ENCODE measurements at regions not wholly inside any gene's neighbourhood (a gene's known extent, or its start where the extent isn't known, plus 50 kb on each side); places are given as distances from the start of the nearest gene placed in this dataset.
"Not testable (repeated sequence)": the region's sequence is repeated elsewhere in the genome, so short reads cannot be mapped to it uniquely, and the experiment has no call there.

DNA sequence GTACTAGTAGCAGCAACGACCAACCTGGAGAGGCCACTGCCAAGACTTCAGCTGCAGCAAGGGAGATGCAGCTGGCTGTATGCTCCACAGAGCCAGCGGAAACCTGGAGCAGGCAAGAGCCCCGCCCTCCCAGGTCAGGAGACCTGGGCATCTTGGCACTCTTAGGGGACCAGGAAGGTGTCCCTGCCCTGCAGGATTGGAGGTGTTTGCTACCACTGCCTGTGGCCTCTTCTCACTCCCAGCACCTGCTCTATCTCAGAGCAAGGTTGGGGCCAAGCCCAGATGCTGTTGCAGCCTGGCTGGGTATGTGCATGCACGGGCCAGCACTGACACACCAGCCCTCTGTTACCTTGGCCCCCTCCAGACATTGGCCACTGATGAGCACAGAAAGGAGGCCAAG lies 1512.8 kb downstream of the REEP3 start:
- Histone ChIP-seq H3K27me3 (ENCODE audit: control insufficient read depth in 1 of 2, insufficient read depth in 2 of 2, low read length in 2 of 2) (no peaks in the 10 kb centered on the region), H3K27ac (ENCODE audit: low read length) (no peak overlapping the region), H3K4me3 (ENCODE audit: low read length in 2 of 2) (no peak overlapping the region), H3K9ac (ENCODE audit: low read length in 2 of 2) (no peak overlapping the region), H3K4me1 (ENCODE audit: control insufficient read depth, insufficient read depth, low read length) (no peaks in the 10 kb centered on the region), H3K9me3 (ENCODE audit: control insufficient read depth in 2 of 2, low read length in 2 of 2) (peaks cover 0 to 6% of the 10 kb centered on the region in 2 donors), H3K36me3 (ENCODE audit: control insufficient read depth in 2 of 2, insufficient read depth in 2 of 2, low read length in 2 of 2) (no peaks in the 10 kb centered on the region)

GRCh38 chr10:65040796-65041195 lies 1519.6 kb downstream of the REEP3 start:
- Histone ChIP-seq H3K9ac (ENCODE audit: low read length in 2 of 2) (no peak overlapping the region), H3K9me3 (ENCODE audit: control insufficient read depth in 2 of 2, low read length in 2 of 2) (no peaks in the 10 kb centered on the region), H3K4me1 (ENCODE audit: control insufficient read depth, insufficient read depth, low read length) (no peaks in the 10 kb centered on the region), H3K4me3 (ENCODE audit: low read length in 2 of 2) (no peak overlapping the region), H3K27me3 (ENCODE audit: control insufficient read depth in 1 of 2, insufficient read depth in 2 of 2, low read length in 2 of 2) (no peaks in the 10 kb centered on the region), H3K27ac (ENCODE audit: low read length) (no peak overlapping the region), H3K36me3 (ENCODE audit: control insufficient read depth in 2 of 2, insufficient read depth in 2 of 2, low read length in 2 of 2) (no peaks in the 10 kb centered on the region)

DNA sequence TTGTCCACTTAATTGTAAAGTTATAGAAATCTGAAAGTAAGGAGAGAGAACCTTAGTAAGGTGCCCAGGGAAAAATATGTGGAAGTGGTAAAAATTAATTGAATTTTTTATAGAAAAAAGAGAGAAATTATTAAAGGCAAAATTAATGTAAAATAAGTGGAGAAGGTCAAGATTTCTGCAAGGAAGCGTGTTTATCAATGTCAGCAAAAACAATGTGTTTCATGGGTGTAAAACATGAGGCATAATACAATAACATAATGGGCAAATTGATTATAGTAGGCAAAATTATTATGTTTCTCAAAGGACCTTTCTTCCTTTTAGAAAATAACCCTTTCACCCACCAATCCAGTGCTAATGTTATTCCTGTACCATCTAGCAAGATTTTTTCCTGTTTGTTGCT lies 1520.1 kb downstream of the REEP3 start:
- no peaks in the 10 kb centered on the region for H3K27me3 ChIP-seq (ENCODE audit: control insufficient read depth in 1 of 2, insufficient read depth in 2 of 2, low read length in 2 of 2)
- H3K9ac ChIP-seq (ENCODE audit: low read length in 2 of 2) = no peak overlapping the region
- H3K4me3 ChIP-seq (ENCODE audit: low read length in 2 of 2) = no peak overlapping the region
- no peak overlapping the region for H3K27ac ChIP-seq (ENCODE audit: low read length)
- no peaks in the 10 kb centered on the region for H3K9me3 ChIP-seq (ENCODE audit: control insufficient read depth in 2 of 2, low read length in 2 of 2)
- no peaks in the 10 kb centered on the region for H3K36me3 ChIP-seq (ENCODE audit: control insufficient read depth in 2 of 2, insufficient read depth in 2 of 2, low read length in 2 of 2)
- H3K4me1 ChIP-seq (ENCODE audit: control insufficient read depth, insufficient read depth, low read length) = no peaks in the 10 kb centered on the region

DNA sequence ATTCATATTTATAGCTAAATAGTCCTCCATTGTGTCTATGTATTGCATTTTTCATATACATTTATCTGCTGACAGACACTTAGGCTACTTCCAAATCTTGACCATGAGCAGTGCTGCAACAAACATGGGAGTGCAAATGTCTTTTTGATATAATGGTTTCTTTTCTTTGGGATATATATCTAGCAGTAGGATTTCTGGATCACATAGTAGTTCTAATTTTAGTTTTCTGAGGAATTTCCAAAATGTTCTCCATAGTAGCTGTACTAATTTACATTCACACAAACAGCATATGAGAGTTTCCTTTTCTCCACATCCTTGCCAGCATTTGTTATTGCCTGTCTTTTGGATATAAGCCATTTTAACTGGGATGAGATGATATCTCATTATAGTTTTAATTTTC lies 1521.3 kb downstream of the REEP3 start:
- Histone ChIP-seq H3K9ac (ENCODE audit: low read length in 2 of 2) (no peak overlapping the region), H3K27ac (ENCODE audit: low read length) (no peak overlapping the region), H3K4me3 (ENCODE audit: low read length in 2 of 2) (no peak overlapping the region), H3K27me3 (ENCODE audit: control insufficient read depth in 1 of 2, insufficient read depth in 2 of 2, low read length in 2 of 2) (no peaks in the 10 kb centered on the region), H3K4me1 (ENCODE audit: control insufficient read depth, insufficient read depth, low read length) (no peaks in the 10 kb centered on the region), H3K36me3 (ENCODE audit: control insufficient read depth in 2 of 2, insufficient read depth in 2 of 2, low read length in 2 of 2) (no peaks in the 10 kb centered on the region), H3K9me3 (ENCODE audit: control insufficient read depth in 2 of 2, low read length in 2 of 2) (no peaks in the 10 kb centered on the region)

- Histone ChIP-seq H3K27ac (ENCODE audit: low read length) (no peak overlapping the region), H3K4me1 (ENCODE audit: control insufficient read depth, insufficient read depth, low read length) (no peaks in the 10 kb centered on the region), H3K9ac (ENCODE audit: low read length in 2 of 2) (no peak overlapping the region), H3K27me3 (ENCODE audit: control insufficient read depth in 1 of 2, insufficient read depth in 2 of 2, low read length in 2 of 2) (no peaks in the 10 kb centered on the region), H3K36me3 (ENCODE audit: control insufficient read depth in 2 of 2, insufficient read depth in 2 of 2, low read length in 2 of 2) (no peaks in the 10 kb centered on the region), H3K9me3 (ENCODE audit: control insufficient read depth in 2 of 2, low read length in 2 of 2) (no peaks in the 10 kb centered on the region), H3K4me3 (ENCODE audit: low read length in 2 of 2) (no peak overlapping the region)
Measured at GRCh38 chr10:65046831-65047230, 1525.6 kb downstream of the REEP3 start.

DNA sequence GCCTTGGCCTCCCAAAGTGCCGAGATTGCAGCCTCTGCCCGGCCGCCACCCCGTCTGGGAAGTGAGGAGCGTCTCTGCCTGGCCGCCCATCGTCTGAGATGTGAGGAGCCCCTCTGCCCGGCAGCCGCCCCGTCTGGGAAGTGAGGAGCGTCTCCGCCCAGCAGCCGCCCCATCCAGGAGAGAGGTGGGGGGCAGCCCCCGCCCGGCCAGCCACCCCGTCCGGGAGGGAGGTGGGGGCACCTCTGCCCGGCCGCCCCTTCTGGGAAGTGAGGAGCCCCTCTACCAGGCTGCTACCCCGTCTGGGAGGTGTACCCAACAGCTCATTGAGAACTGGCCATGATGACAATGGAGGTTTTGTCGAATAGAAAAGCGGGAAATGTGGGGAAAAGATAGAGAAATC lies 1530.9 kb downstream of the REEP3 start:
- H3K4me1 ChIP-seq (ENCODE audit: control insufficient read depth, insufficient read depth, low read length); H3K27me3 ChIP-seq (ENCODE audit: control insufficient read depth in 1 of 2, insufficient read depth in 2 of 2, low read length in 2 of 2); H3K4me3 ChIP-seq (ENCODE audit: low read length in 2 of 2); H3K27ac ChIP-seq (ENCODE audit: low read length); H3K9me3 ChIP-seq (ENCODE audit: control insufficient read depth in 2 of 2, low read length in 2 of 2); H3K9ac ChIP-seq (ENCODE audit: low read length in 2 of 2); H3K36me3 ChIP-seq (ENCODE audit: control insufficient read depth in 2 of 2, insufficient read depth in 2 of 2, low read length in 2 of 2): not testable (repeated sequence)

- H3K4me3 ChIP-seq (ENCODE audit: low read length in 2 of 2); H3K36me3 ChIP-seq (ENCODE audit: control insufficient read depth in 2 of 2, insufficient read depth in 2 of 2, low read length in 2 of 2); H3K27me3 ChIP-seq (ENCODE audit: control insufficient read depth in 1 of 2, insufficient read depth in 2 of 2, low read length in 2 of 2); H3K27ac ChIP-seq (ENCODE audit: low read length); H3K9me3 ChIP-seq (ENCODE audit: control insufficient read depth in 2 of 2, low read length in 2 of 2); H3K4me1 ChIP-seq (ENCODE audit: control insufficient read depth, insufficient read depth, low read length); H3K9ac ChIP-seq (ENCODE audit: low read length in 2 of 2): not testable (repeated sequence)
Measured at GRCh38 chr10:65053397-65053796, 1532.2 kb downstream of the REEP3 start.

DNA sequence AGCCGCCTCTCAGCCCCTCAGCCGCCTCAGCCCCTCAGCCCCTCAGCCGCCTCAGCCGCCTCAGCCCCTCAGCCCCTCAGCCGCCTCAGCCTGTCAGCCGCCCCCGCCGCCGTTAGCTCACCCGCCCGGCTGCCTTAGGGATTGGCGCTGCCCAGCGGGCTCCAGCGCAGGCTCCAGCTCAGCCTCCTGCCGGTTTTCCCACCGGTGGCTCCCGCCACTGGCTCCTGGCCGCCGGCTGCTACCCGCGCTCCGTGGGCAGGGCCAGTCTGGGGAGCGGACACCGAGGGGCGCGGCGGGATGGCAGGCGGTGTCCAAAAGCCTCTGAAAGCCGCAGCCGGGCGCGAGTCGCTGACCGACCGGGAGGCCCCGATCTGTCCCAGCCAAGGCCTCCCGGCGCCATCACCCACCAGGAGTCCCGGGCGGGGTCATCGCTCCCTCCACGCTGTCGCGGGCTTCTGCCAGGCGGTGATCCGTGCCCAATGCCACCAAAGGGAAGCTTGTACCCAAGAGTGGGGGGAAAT lies 1532.7 kb downstream of the REEP3 start:
- not testable (repeated sequence) for H3K36me3 ChIP-seq (ENCODE audit: control insufficient read depth in 2 of 2, insufficient read depth in 2 of 2, low read length in 2 of 2); H3K27me3 ChIP-seq (ENCODE audit: control insufficient read depth in 1 of 2, insufficient read depth in 2 of 2, low read length in 2 of 2); H3K9me3 ChIP-seq (ENCODE audit: control insufficient read depth in 2 of 2, low read length in 2 of 2); H3K4me3 ChIP-seq (ENCODE audit: low read length in 2 of 2); H3K4me1 ChIP-seq (ENCODE audit: control insufficient read depth, insufficient read depth, low read length); H3K9ac ChIP-seq (ENCODE audit: low read length in 2 of 2); H3K27ac ChIP-seq (ENCODE audit: low read length)

GRCh38 chr10:65054701-65055100 lies 1533.5 kb downstream of the REEP3 start:
- not testable (repeated sequence) for H3K9me3 ChIP-seq (ENCODE audit: control insufficient read depth in 2 of 2, low read length in 2 of 2); H3K4me1 ChIP-seq (ENCODE audit: control insufficient read depth, insufficient read depth, low read length); H3K36me3 ChIP-seq (ENCODE audit: control insufficient read depth in 2 of 2, insufficient read depth in 2 of 2, low read length in 2 of 2); H3K9ac ChIP-seq (ENCODE audit: low read length in 2 of 2); H3K27ac ChIP-seq (ENCODE audit: low read length); H3K27me3 ChIP-seq (ENCODE audit: control insufficient read depth in 1 of 2, insufficient read depth in 2 of 2, low read length in 2 of 2); H3K4me3 ChIP-seq (ENCODE audit: low read length in 2 of 2)

DNA sequence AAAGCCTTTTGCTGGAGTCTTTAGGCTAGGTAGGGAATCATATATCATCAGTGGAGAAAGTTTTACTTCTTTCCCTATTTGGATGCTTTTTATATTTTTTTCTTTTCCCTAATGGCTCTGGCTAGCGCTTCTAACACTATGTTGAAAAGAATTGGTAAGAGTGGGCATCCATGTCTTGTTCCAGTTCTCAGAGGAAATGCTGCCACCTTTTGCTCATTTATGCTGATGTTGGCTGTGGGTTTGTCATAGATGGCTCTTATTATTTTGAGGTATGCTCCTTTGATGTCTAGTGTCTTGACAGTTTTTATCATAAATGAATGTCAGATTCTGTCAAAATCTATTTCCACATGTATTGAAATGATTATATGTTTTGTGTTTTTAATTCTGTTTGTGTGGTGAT lies 1544.1 kb downstream of the REEP3 start:
- Histone ChIP-seq H3K27me3 (ENCODE audit: control insufficient read depth in 1 of 2, insufficient read depth in 2 of 2, low read length in 2 of 2) (no peaks in the 10 kb centered on the region), H3K4me1 (ENCODE audit: control insufficient read depth, insufficient read depth, low read length) (no peaks in the 10 kb centered on the region), H3K36me3 (ENCODE audit: control insufficient read depth in 2 of 2, insufficient read depth in 2 of 2, low read length in 2 of 2) (no peaks in the 10 kb centered on the region), H3K4me3 (ENCODE audit: low read length in 2 of 2) (no peak overlapping the region), H3K9ac (ENCODE audit: low read length in 2 of 2) (no peak overlapping the region), H3K27ac (ENCODE audit: low read length) (no peak overlapping the region), H3K9me3 (ENCODE audit: control insufficient read depth in 2 of 2, low read length in 2 of 2) (no peaks in the 10 kb centered on the region)

- Histone ChIP-seq H3K4me1 (ENCODE audit: control insufficient read depth, insufficient read depth, low read length) (no peaks in the 10 kb centered on the region), H3K27me3 (ENCODE audit: control insufficient read depth in 1 of 2, insufficient read depth in 2 of 2, low read length in 2 of 2) (no peaks in the 10 kb centered on the region), H3K4me3 (ENCODE audit: low read length in 2 of 2) (no peak overlapping the region), H3K9ac (ENCODE audit: low read length in 2 of 2) (no peak overlapping the region), H3K9me3 (ENCODE audit: control insufficient read depth in 2 of 2, low read length in 2 of 2) (peaks cover 2 to 3% of the 10 kb centered on the region in 2 donors), H3K36me3 (ENCODE audit: control insufficient read depth in 2 of 2, insufficient read depth in 2 of 2, low read length in 2 of 2) (no peaks in the 10 kb centered on the region), H3K27ac (ENCODE audit: low read length) (no peak overlapping the region)
Measured at GRCh38 chr10:65083222-65083621, 1562.0 kb downstream of the REEP3 start.

DNA sequence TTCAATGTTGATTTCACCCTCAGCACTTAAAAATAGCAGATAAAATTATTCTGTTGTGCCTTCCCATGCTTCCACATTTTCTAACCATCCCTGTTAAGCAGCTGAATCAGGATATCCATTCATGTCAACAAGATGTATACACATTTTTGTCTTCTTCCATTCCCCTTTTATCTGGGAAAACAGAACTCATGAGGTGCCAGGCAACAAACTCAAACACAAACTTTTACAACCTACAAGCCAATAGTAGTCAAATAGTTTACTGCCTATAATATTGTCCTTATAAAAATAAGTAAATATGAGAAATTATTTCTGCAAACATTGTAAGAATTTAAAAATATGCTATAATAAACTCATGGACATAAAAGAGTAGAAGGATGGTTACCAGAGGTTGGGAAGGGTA lies 1569.8 kb downstream of the REEP3 start:
- H3K27me3 ChIP-seq (ENCODE audit: control insufficient read depth in 1 of 2, insufficient read depth in 2 of 2, low read length in 2 of 2) = no peaks in the 10 kb centered on the region
- no peak overlapping the region for H3K4me3 ChIP-seq (ENCODE audit: low read length in 2 of 2)
- no peak overlapping the region for H3K27ac ChIP-seq (ENCODE audit: low read length)
- H3K9me3 ChIP-seq (ENCODE audit: control insufficient read depth in 2 of 2, low read length in 2 of 2) = no peaks in the 10 kb centered on the region
- H3K36me3 ChIP-seq (ENCODE audit: control insufficient read depth in 2 of 2, insufficient read depth in 2 of 2, low read length in 2 of 2) = no peaks in the 10 kb centered on the region
- no peaks in the 10 kb centered on the region for H3K4me1 ChIP-seq (ENCODE audit: control insufficient read depth, insufficient read depth, low read length)
- H3K9ac ChIP-seq (ENCODE audit: low read length in 2 of 2) = no peak overlapping the region

All from stomach smooth muscle (tissue), 2 donors.